NCI-H1105 (cell line): ENCODE measurements at regions not wholly inside any gene's neighbourhood (a gene's known extent, or its start where the extent isn't known, plus 50 kb on each side); places are given as distances from the start of the nearest gene placed in this dataset.

Source experiments
- DNase-seq: peaks from one replicate; lab custom pipeline; 2025; lab: John Stamatoyannopoulos, UW

GRCh38 chr2:152875701-152876695, 157.6 kb downstream of the ARL6IP6 start:
- DNase-seq, result no peak

- DNase-seq, result no peak
Measured at GRCh38 chr2:152874955-152875354, 156.5 kb downstream of the ARL6IP6 start.

- DNase-seq, result no peak
Measured at GRCh38 chr2:152870239-152870638, 151.8 kb downstream of the ARL6IP6 start.

GRCh38 chr2:152867397-152867796, 149.0 kb downstream of the ARL6IP6 start:
- DNase-seq, result no peak

GRCh38 chr2:152864601-152865149, 146.3 kb downstream of the ARL6IP6 start:
- DNase-seq, result no peak

GRCh38 chr2:152863826-152864225, 145.4 kb downstream of the ARL6IP6 start:
- no peak for DNase-seq

GRCh38 chr2:152861349-152861942, 143.0 kb downstream of the ARL6IP6 start:
- DNase-seq, result no peak

GRCh38 chr2:152858594-152859265, 140.3 kb downstream of the ARL6IP6 start:
- DNase-seq, result no peak

GRCh38 chr2:152846697-152847470, 128.5 kb downstream of the ARL6IP6 start:
- DNase-seq, result no peak

- no peak for DNase-seq
Measured at GRCh38 chr2:152835674-152836073, 117.3 kb downstream of the ARL6IP6 start.

- DNase-seq, result no peak
Measured at GRCh38 chr2:152827944-152828343, 109.5 kb downstream of the ARL6IP6 start.

GRCh38 chr2:152826581-152827279, 108.3 kb downstream of the ARL6IP6 start:
- no peak for DNase-seq

- no peak for DNase-seq
Measured at GRCh38 chr2:152825834-152826233, 107.4 kb downstream of the ARL6IP6 start.

- no peak for DNase-seq
Measured at GRCh38 chr2:152823905-152824304, 105.5 kb downstream of the ARL6IP6 start.

- DNase-seq, result no peak
Measured at GRCh38 chr2:152822676-152823075, 104.3 kb downstream of the ARL6IP6 start.

- no peak for DNase-seq
Measured at GRCh38 chr2:152820048-152820447, 101.6 kb downstream of the ARL6IP6 start.

- DNase-seq, result no peak
Measured at GRCh38 chr2:152815634-152816257, 97.3 kb downstream of the ARL6IP6 start.

GRCh38 chr2:152814475-152815030, 96.1 kb downstream of the ARL6IP6 start:
- no peak for DNase-seq

- no peak for DNase-seq
Measured at GRCh38 chr2:152813351-152813750, 94.9 kb downstream of the ARL6IP6 start.
